ENCODE measurements at regions not wholly inside any gene's neighbourhood (a gene's known extent, or its start where the extent isn't known, plus 50 kb on each side); places are given as distances from the start of the nearest gene placed in this dataset.

DNA sequence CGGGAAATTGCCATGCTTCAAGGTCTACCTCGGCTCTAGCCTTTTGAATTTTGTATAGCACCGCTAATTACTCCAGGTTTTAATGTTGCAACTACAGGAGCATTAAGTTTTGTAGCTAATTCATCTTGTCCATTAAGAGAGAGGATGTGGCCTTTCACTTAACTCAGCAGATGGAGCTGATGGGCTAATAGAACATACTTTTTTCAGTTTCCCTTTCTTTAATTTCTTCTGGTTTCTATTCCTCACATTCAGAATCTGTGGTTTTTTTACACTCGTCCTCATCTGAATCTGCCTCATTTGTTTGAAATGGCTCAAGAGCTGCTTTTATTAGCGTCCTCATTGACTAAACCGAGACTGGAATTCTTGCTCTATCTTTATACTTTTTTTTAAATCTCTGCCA lies 2085.7 kb upstream of the C9orf72 start:
- no peak for DNase-seq

DNA sequence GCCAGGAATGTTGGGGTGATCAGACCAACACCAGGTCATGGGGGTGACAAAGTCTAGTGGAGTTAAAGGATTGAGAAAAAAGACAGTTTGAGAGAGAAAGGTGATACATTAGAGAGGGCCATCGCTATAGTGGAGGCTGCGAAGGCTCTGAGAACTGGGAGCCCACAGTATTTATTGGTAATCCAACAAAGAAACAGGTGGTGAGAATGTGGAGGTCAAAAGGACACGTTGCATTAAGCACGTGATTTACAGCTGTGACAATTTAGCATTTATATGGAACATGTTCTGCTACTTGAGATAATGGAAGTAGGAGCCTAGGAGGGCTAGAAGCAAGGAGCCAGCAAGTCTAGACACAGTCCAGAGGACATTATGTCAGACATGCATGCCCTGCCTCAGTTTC lies 2086.5 kb upstream of the C9orf72 start:
- no peak for DNase-seq

- no peak for DNase-seq
Measured at GRCh38 chr9:29668732-29669131, 2095.5 kb upstream of the C9orf72 start.

GRCh38 chr9:29669613-29670012 lies 2096.3 kb upstream of the C9orf72 start:
- no peak for DNase-seq

DNA sequence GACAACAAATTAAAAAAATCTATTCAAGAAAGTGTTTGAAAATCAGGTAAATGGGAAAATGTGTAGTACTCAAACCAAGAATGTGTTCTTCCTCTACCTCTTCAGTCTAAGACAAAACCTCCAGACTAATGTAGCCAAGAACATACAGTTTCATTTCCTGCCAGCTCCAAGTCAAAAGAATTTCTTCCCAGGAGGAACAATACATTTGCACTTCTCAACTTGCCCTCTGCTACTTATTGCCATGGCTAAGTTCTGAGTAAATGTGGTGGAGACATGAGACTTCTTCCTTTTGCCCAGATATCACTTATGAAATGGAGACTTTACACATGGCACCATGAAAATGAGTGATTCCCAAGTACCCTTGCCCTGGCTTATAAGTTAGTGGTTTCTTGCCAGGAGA lies 2112.2 kb upstream of the C9orf72 start:
- no peak for DNase-seq

GRCh38 chr9:29691145-29691544 lies 2117.9 kb upstream of the C9orf72 start:
- no peak for DNase-seq

DNA sequence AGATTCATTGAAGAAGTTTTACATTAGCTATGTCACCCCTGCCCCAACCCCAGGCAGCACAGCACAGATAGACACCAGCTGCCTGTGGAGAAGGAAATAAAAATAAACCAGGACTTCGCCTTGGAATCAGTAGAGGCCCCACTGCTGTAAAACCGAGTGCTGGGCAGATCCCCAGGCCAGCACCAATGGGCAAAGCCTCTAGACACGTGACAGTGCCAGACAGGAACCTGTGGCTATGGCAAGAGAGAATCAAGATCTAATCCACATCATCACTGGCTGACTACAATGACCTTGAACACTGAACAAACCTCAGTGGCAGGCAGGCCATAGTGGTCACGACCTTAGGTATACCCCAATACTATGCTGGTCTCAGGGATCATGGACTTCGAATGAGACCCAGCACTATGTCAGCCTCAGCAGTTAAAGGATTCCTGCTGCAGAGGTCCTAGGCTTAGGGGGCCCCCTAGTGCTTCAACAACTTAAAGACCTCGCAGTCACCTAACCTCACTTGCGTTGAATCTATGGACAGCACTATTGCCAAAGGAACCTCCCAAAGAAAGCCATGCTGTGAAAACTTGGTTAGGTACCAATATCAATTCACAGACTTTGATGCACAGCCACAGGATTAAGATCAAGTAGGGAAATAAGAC lies 2118.6 kb upstream of the C9orf72 start:
- no peak for DNase-seq

GRCh38 chr9:29697011-29697410 lies 2123.7 kb upstream of the C9orf72 start:
- DNase-seq: no peak

GRCh38 chr9:29701559-29701958 lies 2128.3 kb upstream of the C9orf72 start:
- DNase-seq: no peak

GRCh38 chr9:29701971-29702370 lies 2128.7 kb upstream of the C9orf72 start:
- DNase-seq: no peak

- DNase-seq: no peak
Measured at GRCh38 chr9:29714860-29715259, 2141.6 kb upstream of the C9orf72 start.

GRCh38 chr9:29717631-29718030 lies 2144.3 kb upstream of the C9orf72 start:
- DNase-seq: no peak

GRCh38 chr9:29730163-29730562 lies 2156.9 kb upstream of the C9orf72 start:
- DNase-seq: no peak

GRCh38 chr9:29740518-29740917 lies 2167.2 kb upstream of the C9orf72 start:
- no peak for DNase-seq

GRCh38 chr9:29741169-29741568 lies 2167.9 kb upstream of the C9orf72 start:
- no peak for DNase-seq

DNA sequence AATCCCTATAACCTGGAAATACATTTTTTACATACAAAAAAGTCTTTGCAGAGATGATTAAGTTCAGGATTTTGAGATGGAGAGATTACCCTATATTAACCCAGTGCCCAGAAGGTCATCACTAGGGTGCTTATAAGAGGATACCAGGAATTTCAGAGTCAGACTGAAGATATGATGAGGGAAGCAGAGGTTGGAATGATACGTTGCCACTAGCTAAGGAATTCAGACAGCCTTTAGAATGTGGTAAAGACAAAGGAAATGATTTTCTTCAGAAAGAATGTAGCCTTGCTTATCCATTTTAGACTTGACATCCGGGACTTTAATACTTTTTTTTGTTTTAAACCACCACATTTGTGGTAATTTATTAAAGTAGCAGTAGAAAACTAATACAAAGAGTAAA lies 2176.8 kb upstream of the C9orf72 start:
- DNase-seq: no peak

DNA sequence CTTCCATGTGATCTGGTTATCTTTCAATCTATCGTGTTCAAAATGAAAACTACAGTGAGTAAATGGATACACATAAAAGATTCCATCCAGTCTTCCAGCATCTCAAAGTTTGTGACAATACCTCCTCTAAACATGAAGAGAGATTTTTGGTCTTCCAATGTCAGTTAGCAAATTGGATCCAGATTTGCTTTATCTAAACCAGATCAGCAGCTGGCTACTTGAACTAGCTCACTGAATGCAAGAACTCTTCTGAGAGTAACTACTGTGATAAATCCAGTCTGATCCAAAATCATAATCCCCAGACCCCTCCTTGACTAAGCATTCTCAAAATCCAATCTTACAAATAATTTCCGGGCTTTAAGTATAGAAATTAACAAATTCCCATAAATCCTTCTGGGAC lies 2177.9 kb upstream of the C9orf72 start:
- no peak for DNase-seq

- no peak for DNase-seq
Measured at GRCh38 chr9:29753638-29754037, 2180.4 kb upstream of the C9orf72 start.

DNA sequence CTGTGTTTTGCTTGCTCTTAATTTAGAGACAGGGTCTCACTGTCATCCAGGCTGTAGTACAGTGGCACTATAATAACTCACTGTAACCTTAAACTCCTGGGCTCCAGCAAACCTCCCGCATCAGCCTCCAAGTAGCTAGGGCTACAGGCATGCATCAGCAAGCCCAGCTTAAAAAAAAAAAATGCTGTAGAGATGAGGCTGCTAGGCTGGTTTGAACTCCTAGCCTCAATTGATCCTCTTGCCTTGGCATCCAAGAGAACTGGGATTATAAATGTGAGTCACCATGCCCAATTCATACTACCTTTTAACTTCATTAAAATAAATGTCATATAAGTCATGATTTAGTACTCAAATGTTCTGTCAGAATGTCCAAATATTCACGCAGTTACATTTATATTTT lies 2195.7 kb upstream of the C9orf72 start:
- no peak for DNase-seq

DNA sequence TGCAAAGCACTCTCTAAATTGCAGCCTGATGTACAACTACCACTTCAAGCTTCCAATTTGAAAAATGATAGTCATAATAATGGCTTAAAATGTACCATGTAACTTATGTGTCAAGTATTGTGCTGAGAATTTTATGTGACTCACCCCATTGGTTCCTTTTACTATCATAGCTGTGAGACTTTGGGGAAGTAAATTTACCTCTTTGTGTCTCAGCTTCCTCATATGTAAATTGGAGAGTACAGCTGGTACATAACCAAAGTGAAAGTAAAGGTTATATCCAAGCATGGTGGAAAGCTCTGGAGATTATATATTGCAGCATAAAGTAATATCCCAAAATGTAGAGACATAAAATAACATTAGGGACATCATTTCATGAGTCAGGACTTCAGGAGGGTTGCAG lies 2200.4 kb upstream of the C9orf72 start:
- DNase-seq: no peak

DNA sequence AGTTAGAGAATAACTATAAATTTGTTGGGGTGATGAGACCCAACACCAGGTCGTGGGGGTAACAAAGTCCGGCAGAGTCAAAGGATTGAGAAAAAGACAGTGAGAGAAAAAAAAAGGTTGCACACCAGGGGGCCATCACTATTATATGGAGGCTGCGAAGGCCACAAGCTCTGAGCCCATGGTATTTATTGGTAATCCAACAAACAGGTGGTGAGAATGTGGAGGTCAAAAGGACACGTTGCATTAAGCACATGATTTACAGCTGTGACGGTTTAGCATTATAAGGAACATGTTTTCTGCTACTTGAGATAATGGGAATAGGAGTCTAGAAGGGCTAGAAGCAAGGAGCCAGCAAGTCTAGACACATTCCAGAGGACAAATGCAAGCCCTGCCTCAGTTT lies 2202.2 kb upstream of the C9orf72 start:
- DNase-seq: no peak

- no peak for DNase-seq
Measured at GRCh38 chr9:29778281-29778849, 2205.1 kb upstream of the C9orf72 start.

- DNase-seq: no peak
Measured at GRCh38 chr9:29793970-29794369, 2220.7 kb upstream of the C9orf72 start.

- no peak for DNase-seq
Measured at GRCh38 chr9:29796291-29796952, 2223.1 kb upstream of the C9orf72 start.

- no peak for DNase-seq
Measured at GRCh38 chr9:29798599-29798998, 2225.3 kb upstream of the C9orf72 start.
